ENCODE measurements at regions not wholly inside any gene's neighbourhood (a gene's known extent, or its start where the extent isn't known, plus 50 kb on each side); places are given as distances from the start of the nearest gene placed in this dataset.

DNA sequence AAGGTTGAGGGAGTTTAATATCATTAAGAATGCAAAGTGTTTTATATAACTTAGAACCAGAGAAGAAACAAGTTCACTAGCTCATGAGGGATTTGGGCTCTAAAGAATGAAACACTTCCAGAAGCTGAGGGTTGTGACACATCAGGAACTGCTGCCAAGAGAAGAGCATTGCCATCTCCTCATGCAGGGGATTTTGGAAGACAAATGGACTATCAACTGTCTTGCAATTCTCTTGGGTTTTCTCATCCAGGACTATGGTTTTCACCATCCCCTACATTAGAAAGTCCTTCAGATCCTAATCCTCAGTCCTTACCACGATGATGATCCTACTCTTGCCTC, 59.7 kb upstream of the KL start:
- Histone ChIP-seq H3K4me3 (ENCODE audit: low read depth, low read length) (no peak overlapping the region), H3K27me3 (ENCODE audit: control insufficient read depth, insufficient read depth, low read length) (peaks cover 12% of the 10 kb centered on the region), H3K36me3 (ENCODE audit: control insufficient read depth, insufficient read depth, low read length) (no peaks in the 10 kb centered on the region)
- ChIA-PET POLR2A (interaction anchor here (0.6 kb wide), 1 partner anchor 805 kb away, joined by 3 read pairs; no protein-coding TSS in a partner anchor), CTCF (no interaction called here)
- no peak for DNase-seq (ENCODE audit: low read depth)
- TF ChIP-seq, protein P1, sequence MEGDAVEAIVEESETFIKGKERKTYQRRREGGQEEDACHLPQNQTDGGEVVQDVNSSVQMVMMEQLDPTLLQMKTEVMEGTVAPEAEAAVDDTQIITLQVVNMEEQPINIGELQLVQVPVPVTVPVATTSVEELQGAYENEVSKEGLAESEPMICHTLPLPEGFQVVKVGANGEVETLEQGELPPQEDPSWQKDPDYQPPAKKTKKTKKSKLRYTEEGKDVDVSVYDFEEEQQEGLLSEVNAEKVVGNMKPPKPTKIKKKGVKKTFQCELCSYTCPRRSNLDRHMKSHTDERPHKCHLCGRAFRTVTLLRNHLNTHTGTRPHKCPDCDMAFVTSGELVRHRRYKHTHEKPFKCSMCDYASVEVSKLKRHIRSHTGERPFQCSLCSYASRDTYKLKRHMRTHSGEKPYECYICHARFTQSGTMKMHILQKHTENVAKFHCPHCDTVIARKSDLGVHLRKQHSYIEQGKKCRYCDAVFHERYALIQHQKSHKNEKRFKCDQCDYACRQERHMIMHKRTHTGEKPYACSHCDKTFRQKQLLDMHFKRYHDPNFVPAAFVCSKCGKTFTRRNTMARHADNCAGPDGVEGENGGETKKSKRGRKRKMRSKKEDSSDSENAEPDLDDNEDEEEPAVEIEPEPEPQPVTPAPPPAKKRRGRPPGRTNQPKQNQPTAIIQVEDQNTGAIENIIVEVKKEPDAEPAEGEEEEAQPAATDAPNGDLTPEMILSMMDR (IDR thresholded peaks at IDR 0.05; ENCODE audit: insufficient read depth, low read depth, low read length) = no peak

DNA sequence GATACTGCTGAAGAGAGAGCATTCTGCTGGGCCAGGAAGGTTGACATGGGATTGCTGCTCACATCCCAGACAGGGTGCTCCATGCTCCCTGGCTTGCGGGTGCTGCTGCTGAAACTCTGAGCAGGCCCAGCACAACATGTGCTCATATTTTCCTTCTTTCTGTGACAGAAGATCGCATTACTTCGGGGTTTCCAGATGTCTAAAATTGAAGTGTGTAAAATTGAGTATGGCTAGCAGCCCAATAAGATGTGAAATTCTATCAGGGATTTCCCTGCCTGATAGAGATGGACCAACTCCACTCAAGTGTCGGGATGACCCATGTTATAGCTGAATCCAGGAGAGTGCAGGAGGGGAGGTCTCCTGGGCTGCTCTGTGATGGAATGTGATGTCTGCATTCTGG, 55.6 kb upstream of the KL start:
- POLR2A ChIA-PET = no interaction called here
- TF ChIP-seq, protein P1 (IDR thresholded peaks at IDR 0.05; ENCODE audit: insufficient read depth, low read depth, low read length) = no peak

DNA sequence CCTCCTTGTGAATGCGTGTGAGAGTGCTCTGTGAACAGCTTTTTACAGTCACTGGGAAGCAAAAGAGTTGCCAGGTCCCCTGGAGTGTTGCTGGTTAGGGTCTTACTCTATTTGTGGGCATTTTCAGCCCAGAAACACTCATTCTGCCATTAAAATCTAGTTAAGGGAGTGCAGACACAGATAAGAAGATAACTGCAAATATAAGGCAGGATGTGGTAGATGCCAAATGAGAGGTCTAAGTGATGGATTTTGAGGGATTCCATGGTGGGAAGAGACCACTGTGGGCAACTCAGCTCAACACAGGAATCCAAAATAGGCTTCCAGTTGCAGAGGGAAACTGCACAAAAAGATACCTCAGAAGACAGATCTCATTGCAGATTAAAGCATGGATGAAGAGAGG, 54.5 kb upstream of the KL start:
- TF ChIP-seq, protein P1 (IDR thresholded peaks at IDR 0.05; ENCODE audit: insufficient read depth, low read depth, low read length) = no peak
- no peak for DNase-seq (ENCODE audit: low read depth)
- CTCF ChIA-PET = no interaction called here

More for the DNA sequence above, 55.6 kb upstream of the KL start:
- Histone ChIP-seq H3K36me3 (ENCODE audit: control insufficient read depth, insufficient read depth, low read length) (no peaks in the 10 kb centered on the region), H3K27me3 (ENCODE audit: control insufficient read depth, insufficient read depth, low read length) (peaks cover 21% of the 10 kb centered on the region), H3K4me3 (ENCODE audit: low read depth, low read length) (no peak overlapping the region)
- no peak for DNase-seq (ENCODE audit: low read depth)
- CTCF ChIA-PET = no interaction called here

DNA sequence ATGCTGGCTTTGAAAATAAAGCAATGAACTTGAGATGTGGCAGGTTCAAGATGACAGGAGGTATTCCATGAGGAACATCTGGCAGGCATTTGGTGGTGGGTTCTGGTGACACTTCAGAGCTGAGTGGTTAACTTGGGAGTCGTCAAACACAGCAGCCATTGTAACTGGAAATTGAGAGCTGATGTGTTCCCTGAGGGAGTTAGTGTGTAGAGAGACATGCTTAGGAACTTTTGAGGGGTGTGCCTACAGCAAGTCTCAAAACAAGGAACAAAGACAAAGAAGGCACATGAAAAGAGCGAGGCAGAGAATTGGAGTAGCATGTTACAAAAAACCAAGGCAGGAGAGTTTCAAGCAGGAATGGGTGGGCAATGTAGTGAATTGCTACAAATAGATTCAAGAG, 53.9 kb upstream of the KL start:
- TF ChIP-seq, protein P1 (IDR thresholded peaks at IDR 0.05; ENCODE audit: insufficient read depth, low read depth, low read length) = no peak
- Histone ChIP-seq H3K36me3 (ENCODE audit: control insufficient read depth, insufficient read depth, low read length) (no peaks in the 10 kb centered on the region), H3K27me3 (ENCODE audit: control insufficient read depth, insufficient read depth, low read length) (peaks cover 21% of the 10 kb centered on the region), H3K4me3 (ENCODE audit: low read depth, low read length) (no peak overlapping the region)
- ChIA-PET CTCF (no interaction called here), POLR2A (no interaction called here)
- DNase-seq (ENCODE audit: low read depth) = no peak

More for the DNA sequence above, 54.5 kb upstream of the KL start:
- POLR2A ChIA-PET = no interaction called here
- Histone ChIP-seq H3K4me3 (ENCODE audit: low read depth, low read length) (no peak overlapping the region), H3K27me3 (ENCODE audit: control insufficient read depth, insufficient read depth, low read length) (peaks cover 21% of the 10 kb centered on the region), H3K36me3 (ENCODE audit: control insufficient read depth, insufficient read depth, low read length) (no peaks in the 10 kb centered on the region)

DNA sequence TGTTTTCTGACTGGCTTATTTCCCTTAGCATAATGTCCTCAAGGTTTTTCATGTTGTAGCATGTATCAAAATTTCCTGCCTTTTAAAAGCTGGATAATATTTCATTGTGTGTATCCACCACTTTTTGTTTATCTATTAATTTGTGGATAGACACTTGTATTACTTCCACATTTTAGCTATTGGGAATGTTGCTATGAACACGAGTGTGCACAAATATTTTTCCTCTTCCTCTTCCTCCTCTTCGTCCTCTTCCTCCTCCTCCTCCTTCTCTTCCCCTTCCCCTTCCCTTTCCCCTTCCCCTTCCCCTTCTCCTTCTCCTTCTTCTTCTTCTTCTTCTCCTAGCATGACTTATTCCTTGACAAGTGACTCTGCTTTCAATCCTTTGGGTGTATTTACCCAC, 51.2 kb upstream of the KL start:
- Histone ChIP-seq H3K4me3 (ENCODE audit: low read depth, low read length) (no peak overlapping the region), H3K27me3 (ENCODE audit: control insufficient read depth, insufficient read depth, low read length) (peaks cover 17% of the 10 kb centered on the region), H3K36me3 (ENCODE audit: control insufficient read depth, insufficient read depth, low read length) (no peaks in the 10 kb centered on the region)
- no peak for DNase-seq (ENCODE audit: low read depth)
- TF ChIP-seq, protein P1 (IDR thresholded peaks at IDR 0.05; ENCODE audit: insufficient read depth, low read depth, low read length) = no peak
- ChIA-PET CTCF (no interaction called here), POLR2A (no interaction called here)
